ENCODE measurements at regions not wholly inside any gene's neighbourhood (a gene's known extent, or its start where the extent isn't known, plus 50 kb on each side); places are given as distances from the start of the nearest gene placed in this dataset.
A peak's percentile ranks its signal among the peaks of the same experiment; 100 is the strongest.

GRCh38 chr6:23389386-23389785 lies 736.6 kb upstream of the NRSN1 start:
- no peak for DNase-seq

- no peak for DNase-seq
Measured at GRCh38 chr6:23390221-23390620, 735.8 kb upstream of the NRSN1 start.

GRCh38 chr6:23394681-23395080 lies 731.3 kb upstream of the NRSN1 start:
- DNase-seq: peak; percentile 67

GRCh38 chr6:23395381-23395780 lies 730.6 kb upstream of the NRSN1 start:
- DNase-seq: peak; percentile 32

- no peak for DNase-seq
Measured at GRCh38 chr6:23396949-23397348, 729.1 kb upstream of the NRSN1 start.

- DNase-seq: no peak
Measured at GRCh38 chr6:23403460-23403859, 722.6 kb upstream of the NRSN1 start.

- DNase-seq: no peak
Measured at GRCh38 chr6:23409531-23409930, 716.5 kb upstream of the NRSN1 start.

GRCh38 chr6:23410439-23410838 lies 715.6 kb upstream of the NRSN1 start:
- no peak for DNase-seq

GRCh38 chr6:23412770-23413169 lies 713.2 kb upstream of the NRSN1 start:
- DNase-seq: no peak

GRCh38 chr6:23413327-23414050 lies 712.5 kb upstream of the NRSN1 start:
- peak; percentile 12 for DNase-seq

- DNase-seq: peak; percentile 75
Measured at GRCh38 chr6:23414051-23414445, 712.0 kb upstream of the NRSN1 start.

GRCh38 chr6:23414922-23415321 lies 711.1 kb upstream of the NRSN1 start:
- DNase-seq: no peak

GRCh38 chr6:23415819-23416427 lies 710.1 kb upstream of the NRSN1 start:
- no peak for DNase-seq

- no peak for DNase-seq
Measured at GRCh38 chr6:23417133-23417532, 708.9 kb upstream of the NRSN1 start.

GRCh38 chr6:23418095-23418494 lies 707.9 kb upstream of the NRSN1 start:
- DNase-seq: no peak

GRCh38 chr6:23419046-23419445 lies 707.0 kb upstream of the NRSN1 start:
- no peak for DNase-seq

- DNase-seq: no peak
Measured at GRCh38 chr6:23420659-23421350, 705.2 kb upstream of the NRSN1 start.

- no peak for DNase-seq
Measured at GRCh38 chr6:23424584-23424983, 701.4 kb upstream of the NRSN1 start.

GRCh38 chr6:23435126-23435525 lies 690.9 kb upstream of the NRSN1 start:
- DNase-seq: no peak

- no peak for DNase-seq
Measured at GRCh38 chr6:23435798-23436197, 690.2 kb upstream of the NRSN1 start.

- DNase-seq: peak; percentile 59
Measured at GRCh38 chr6:23441808-23442461, 684.1 kb upstream of the NRSN1 start.

GRCh38 chr6:23445157-23445710 lies 680.8 kb upstream of the NRSN1 start:
- DNase-seq: no peak

GRCh38 chr6:23446469-23446967 lies 679.5 kb upstream of the NRSN1 start:
- DNase-seq: peak; percentile 91

Measured in eye (tissue), 1 donor.